ENCODE measurements at regions not wholly inside any gene's neighbourhood (a gene's known extent, or its start where the extent isn't known, plus 50 kb on each side); places are given as distances from the start of the nearest gene placed in this dataset.

DNA sequence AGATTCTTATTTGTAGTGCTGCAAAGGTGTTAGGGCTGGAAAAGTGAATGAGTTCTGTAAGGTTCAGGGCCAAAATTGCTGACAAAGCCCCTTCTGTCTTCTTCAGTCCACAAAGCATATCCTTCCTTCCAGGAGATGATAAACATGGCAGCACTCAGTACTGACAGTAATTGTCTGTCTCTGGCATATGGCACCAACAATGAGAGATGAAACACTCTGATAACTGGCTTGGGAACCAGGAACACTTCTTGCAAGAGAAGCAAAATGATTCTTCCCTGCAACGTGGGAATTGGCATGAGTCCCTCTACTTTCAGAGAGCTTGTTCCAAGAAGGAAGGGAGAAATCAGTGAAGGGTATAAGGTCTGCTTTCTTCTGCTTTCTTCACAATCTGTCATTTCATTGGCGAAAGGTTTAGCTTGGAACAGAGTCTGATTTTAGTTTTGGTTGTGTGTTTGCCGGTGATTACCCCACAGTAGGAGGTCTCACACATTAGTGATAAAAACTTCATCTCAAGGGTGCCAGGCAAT is 963.3 kb downstream of the NLGN4X start:
- no peaks in the 10 kb centered on the region for H3K36me3 ChIP-seq (ENCODE audit: control insufficient read depth in 2 of 2, insufficient read depth in 2 of 2, low read length in 2 of 2)
- H3K9ac ChIP-seq (ENCODE audit: low read length in 2 of 2) = no peak overlapping the region
- no peaks in the 10 kb centered on the region for H3K4me1 ChIP-seq (ENCODE audit: control insufficient read depth, insufficient read depth, low read length)
- no peak overlapping the region for H3K4me3 ChIP-seq (ENCODE audit: low read length in 2 of 2)
- H3K27ac ChIP-seq (ENCODE audit: low read length) = no peak overlapping the region
- peaks cover 0 to 2% of the 10 kb centered on the region in 2 donors for H3K9me3 ChIP-seq (ENCODE audit: control insufficient read depth in 2 of 2, low read length in 2 of 2)
- H3K27me3 ChIP-seq (ENCODE audit: control insufficient read depth in 1 of 2, insufficient read depth in 2 of 2, low read length in 2 of 2) = no peaks in the 10 kb centered on the region

DNA sequence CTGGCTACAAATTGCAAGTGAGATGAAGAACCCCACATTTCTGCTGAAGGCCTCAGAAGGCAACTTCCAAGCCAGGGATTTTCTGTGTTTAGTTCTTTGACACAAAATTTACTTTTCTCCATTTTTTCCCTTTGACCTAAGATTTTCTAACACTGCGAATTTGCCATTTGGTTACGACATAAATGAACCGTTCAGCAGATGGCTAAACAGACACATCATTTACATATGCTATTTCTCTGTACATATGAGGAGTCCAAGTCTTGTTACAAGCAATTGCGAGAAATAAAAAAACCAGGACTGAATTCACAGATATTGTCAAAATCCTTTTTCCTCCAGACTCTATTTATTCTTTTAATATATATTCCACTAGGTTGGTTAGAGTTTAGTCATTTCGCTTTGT is 978.6 kb downstream of the NLGN4X start:
- H3K4me1 ChIP-seq (ENCODE audit: control insufficient read depth, insufficient read depth, low read length) = no peaks in the 10 kb centered on the region
- H3K27me3 ChIP-seq (ENCODE audit: control insufficient read depth in 1 of 2, insufficient read depth in 2 of 2, low read length in 2 of 2) = no peaks in the 10 kb centered on the region
- no peak overlapping the region for H3K9ac ChIP-seq (ENCODE audit: low read length in 2 of 2)
- H3K4me3 ChIP-seq (ENCODE audit: low read length in 2 of 2) = no peak overlapping the region
- H3K27ac ChIP-seq (ENCODE audit: low read length) = no peak overlapping the region
- H3K9me3 ChIP-seq (ENCODE audit: control insufficient read depth in 2 of 2, low read length in 2 of 2) = peaks cover 0 to 2% of the 10 kb centered on the region in 2 donors
- no peaks in the 10 kb centered on the region for H3K36me3 ChIP-seq (ENCODE audit: control insufficient read depth in 2 of 2, insufficient read depth in 2 of 2, low read length in 2 of 2)

DNA sequence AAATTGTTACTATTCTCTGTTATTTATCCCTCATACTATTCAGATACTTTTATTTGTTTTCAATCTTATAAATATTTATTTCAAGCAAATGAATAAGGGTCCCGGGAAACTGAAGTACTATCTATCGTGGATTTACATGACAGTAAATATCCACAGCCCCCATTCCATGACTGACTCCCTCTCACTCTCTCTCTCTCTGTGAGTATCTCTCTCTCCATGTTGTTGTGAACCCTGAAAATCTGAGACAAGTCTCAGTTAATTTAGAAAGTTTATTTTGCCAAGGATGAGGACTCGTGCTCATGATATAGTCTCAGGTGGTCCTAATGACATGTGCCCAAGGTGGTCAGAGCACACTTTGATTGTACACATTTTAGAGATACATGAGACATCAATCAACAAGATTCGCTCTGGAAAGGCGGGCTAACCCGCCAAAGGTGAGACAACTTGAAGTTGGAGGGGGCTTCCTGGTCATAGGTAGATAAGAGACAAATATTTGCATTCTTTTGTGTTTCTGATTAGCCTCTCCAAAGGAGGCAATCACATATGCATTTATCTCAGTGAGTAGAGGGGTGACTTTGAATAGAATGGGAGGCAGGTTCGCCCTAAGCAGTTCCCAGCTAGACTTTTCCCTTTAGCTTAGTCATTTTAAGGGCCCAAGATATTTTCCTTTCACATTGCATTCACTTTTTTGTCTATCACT is 986.4 kb downstream of the NLGN4X start:
- H3K27ac ChIP-seq (ENCODE audit: low read length) = no peak overlapping the region

DNA sequence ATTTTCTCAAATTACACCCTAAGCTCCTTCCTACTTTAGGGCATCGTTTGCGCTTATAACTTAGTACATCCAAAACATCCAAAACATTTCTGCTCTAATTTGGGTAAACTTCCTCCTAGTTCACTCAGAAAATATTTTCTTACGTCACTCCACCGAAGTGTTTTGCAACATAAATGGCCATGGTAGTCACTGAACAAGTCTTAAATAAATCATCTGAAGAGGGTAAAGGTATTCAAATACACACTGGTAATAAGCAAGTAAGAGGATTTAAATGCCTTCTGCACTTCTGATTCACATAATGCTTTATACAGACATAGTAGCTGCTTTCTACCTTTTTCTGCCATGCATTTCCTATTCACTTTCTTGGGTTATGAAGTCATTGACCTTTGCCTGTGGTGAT is 991.9 kb downstream of the NLGN4X start:
- Histone ChIP-seq H3K27ac (ENCODE audit: low read length) (no peak overlapping the region), H3K27me3 (ENCODE audit: control insufficient read depth in 1 of 2, insufficient read depth in 2 of 2, low read length in 2 of 2) (no peaks in the 10 kb centered on the region), H3K36me3 (ENCODE audit: control insufficient read depth in 2 of 2, insufficient read depth in 2 of 2, low read length in 2 of 2) (no peaks in the 10 kb centered on the region), H3K4me3 (ENCODE audit: low read length in 2 of 2) (no peak overlapping the region), H3K9me3 (ENCODE audit: control insufficient read depth in 2 of 2, low read length in 2 of 2) (no peaks in the 10 kb centered on the region), H3K4me1 (ENCODE audit: control insufficient read depth, insufficient read depth, low read length) (no peaks in the 10 kb centered on the region), H3K9ac (ENCODE audit: low read length in 2 of 2) (no peak overlapping the region)

More for the DNA sequence above, 986.4 kb downstream of the NLGN4X start:
- no peaks in the 10 kb centered on the region for H3K27me3 ChIP-seq (ENCODE audit: control insufficient read depth in 1 of 2, insufficient read depth in 2 of 2, low read length in 2 of 2)
- no peak overlapping the region for H3K9ac ChIP-seq (ENCODE audit: low read length in 2 of 2)
- no peaks in the 10 kb centered on the region for H3K9me3 ChIP-seq (ENCODE audit: control insufficient read depth in 2 of 2, low read length in 2 of 2)
- no peak overlapping the region for H3K4me3 ChIP-seq (ENCODE audit: low read length in 2 of 2)
- no peaks in the 10 kb centered on the region for H3K4me1 ChIP-seq (ENCODE audit: control insufficient read depth, insufficient read depth, low read length)
- H3K36me3 ChIP-seq (ENCODE audit: control insufficient read depth in 2 of 2, insufficient read depth in 2 of 2, low read length in 2 of 2) = no peaks in the 10 kb centered on the region

DNA sequence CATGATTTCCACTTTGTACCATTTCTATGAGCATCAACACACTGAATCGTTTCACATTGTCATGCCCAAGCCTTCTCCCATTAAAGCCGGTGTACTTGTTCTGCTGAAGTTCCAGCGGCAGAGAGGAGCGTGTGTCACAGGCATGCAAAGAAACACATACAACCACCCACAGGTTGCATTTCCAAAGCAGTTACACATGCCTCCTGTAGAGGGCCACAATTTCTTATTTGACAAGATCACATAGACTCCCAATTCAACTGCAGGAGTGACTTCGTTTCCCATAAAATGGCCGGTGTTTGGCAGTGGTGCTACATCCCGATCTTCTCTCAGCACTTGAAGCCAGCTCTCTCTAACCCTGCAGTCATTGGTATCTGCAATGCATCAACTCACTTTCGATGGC is 992.6 kb downstream of the NLGN4X start:
- Histone ChIP-seq H3K27ac (ENCODE audit: low read length) (no peak overlapping the region), H3K4me1 (ENCODE audit: control insufficient read depth, insufficient read depth, low read length) (no peaks in the 10 kb centered on the region), H3K4me3 (ENCODE audit: low read length in 2 of 2) (no peak overlapping the region), H3K9ac (ENCODE audit: low read length in 2 of 2) (no peak overlapping the region), H3K36me3 (ENCODE audit: control insufficient read depth in 2 of 2, insufficient read depth in 2 of 2, low read length in 2 of 2) (no peaks in the 10 kb centered on the region), H3K9me3 (ENCODE audit: control insufficient read depth in 2 of 2, low read length in 2 of 2) (no peaks in the 10 kb centered on the region), H3K27me3 (ENCODE audit: control insufficient read depth in 1 of 2, insufficient read depth in 2 of 2, low read length in 2 of 2) (no peaks in the 10 kb centered on the region)

DNA sequence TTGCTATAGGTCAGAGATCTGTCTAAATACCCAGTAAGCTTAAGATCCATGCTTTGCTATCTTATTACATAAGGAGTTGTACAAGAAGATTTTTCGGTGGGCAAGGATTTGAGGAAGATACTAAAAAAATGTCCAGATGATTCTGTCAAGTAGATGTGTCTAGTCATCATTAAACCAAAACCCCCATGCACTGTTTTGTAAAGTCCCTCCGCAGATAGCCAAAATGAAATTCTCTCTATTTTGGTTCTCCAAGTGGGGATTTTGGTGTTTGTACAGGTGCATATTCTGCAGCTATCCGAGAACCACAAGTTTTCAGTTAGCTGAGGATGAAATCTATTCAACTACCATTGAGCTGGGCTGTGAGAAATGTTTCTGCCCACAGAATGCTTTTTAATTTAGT is 994.8 kb downstream of the NLGN4X start:
- Histone ChIP-seq H3K4me1 (ENCODE audit: control insufficient read depth, insufficient read depth, low read length) (no peaks in the 10 kb centered on the region), H3K9ac (ENCODE audit: low read length in 2 of 2) (no peak overlapping the region), H3K27ac (ENCODE audit: low read length) (no peak overlapping the region), H3K27me3 (ENCODE audit: control insufficient read depth in 1 of 2, insufficient read depth in 2 of 2, low read length in 2 of 2) (no peaks in the 10 kb centered on the region), H3K36me3 (ENCODE audit: control insufficient read depth in 2 of 2, insufficient read depth in 2 of 2, low read length in 2 of 2) (no peaks in the 10 kb centered on the region), H3K9me3 (ENCODE audit: control insufficient read depth in 2 of 2, low read length in 2 of 2) (no peaks in the 10 kb centered on the region), H3K4me3 (ENCODE audit: low read length in 2 of 2) (no peak overlapping the region)

DNA sequence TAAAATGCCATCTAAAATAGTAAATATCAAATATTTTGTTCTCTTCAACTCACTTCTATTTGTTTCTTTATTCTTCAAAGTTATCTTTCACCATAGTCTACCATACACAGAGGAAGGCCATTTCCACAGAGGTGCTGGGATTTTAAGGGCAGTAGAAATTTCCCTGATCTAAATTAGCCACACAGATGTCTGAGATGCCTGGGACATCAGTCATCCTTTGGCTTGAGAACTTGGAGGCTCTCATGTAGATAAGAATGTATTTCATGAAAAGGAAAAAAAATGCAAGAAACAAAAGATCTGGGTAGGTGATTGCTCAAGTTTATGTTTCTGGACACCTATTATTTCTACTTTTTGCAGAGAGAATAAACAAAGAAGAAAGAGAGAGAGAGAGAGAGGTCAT is 1008.2 kb downstream of the NLGN4X start:
- H3K27ac ChIP-seq (ENCODE audit: low read length) = no peak overlapping the region
- no peaks in the 10 kb centered on the region for H3K4me1 ChIP-seq (ENCODE audit: control insufficient read depth, insufficient read depth, low read length)
- no peaks in the 10 kb centered on the region for H3K36me3 ChIP-seq (ENCODE audit: control insufficient read depth in 2 of 2, insufficient read depth in 2 of 2, low read length in 2 of 2)
- H3K9me3 ChIP-seq (ENCODE audit: control insufficient read depth in 2 of 2, low read length in 2 of 2) = no peaks in the 10 kb centered on the region
- no peaks in the 10 kb centered on the region for H3K27me3 ChIP-seq (ENCODE audit: control insufficient read depth in 1 of 2, insufficient read depth in 2 of 2, low read length in 2 of 2)
- no peak overlapping the region for H3K9ac ChIP-seq (ENCODE audit: low read length in 2 of 2)
- H3K4me3 ChIP-seq (ENCODE audit: low read length in 2 of 2) = no peak overlapping the region

DNA sequence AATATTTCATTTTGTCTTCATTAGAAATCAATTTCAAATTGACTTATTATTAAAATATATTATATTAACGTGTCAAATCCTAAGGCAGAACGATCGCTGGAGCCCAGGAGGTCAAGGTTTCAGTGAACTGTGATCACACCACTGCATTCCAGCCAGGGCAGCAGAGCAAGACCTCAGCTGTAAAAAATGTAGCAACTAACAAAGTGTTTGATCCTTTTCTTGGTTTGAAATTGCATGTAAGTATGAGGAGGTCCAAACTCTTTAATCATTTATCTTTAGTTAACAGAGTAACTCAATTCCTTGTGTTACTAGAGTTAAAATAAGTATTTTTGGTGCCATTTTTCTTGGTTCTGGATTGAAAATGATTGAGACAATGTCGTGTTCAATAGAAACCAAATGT is 1033.9 kb downstream of the NLGN4X start:
- no peaks in the 10 kb centered on the region for H3K36me3 ChIP-seq (ENCODE audit: control insufficient read depth in 2 of 2, insufficient read depth in 2 of 2, low read length in 2 of 2)
- H3K4me1 ChIP-seq (ENCODE audit: control insufficient read depth, insufficient read depth, low read length) = no peaks in the 10 kb centered on the region
- no peaks in the 10 kb centered on the region for H3K9me3 ChIP-seq (ENCODE audit: control insufficient read depth in 2 of 2, low read length in 2 of 2)
- H3K9ac ChIP-seq (ENCODE audit: low read length in 2 of 2) = no peak overlapping the region
- no peak overlapping the region for H3K4me3 ChIP-seq (ENCODE audit: low read length in 2 of 2)
- no peak overlapping the region for H3K27ac ChIP-seq (ENCODE audit: low read length)
- H3K27me3 ChIP-seq (ENCODE audit: control insufficient read depth in 1 of 2, insufficient read depth in 2 of 2, low read length in 2 of 2) = no peaks in the 10 kb centered on the region

DNA sequence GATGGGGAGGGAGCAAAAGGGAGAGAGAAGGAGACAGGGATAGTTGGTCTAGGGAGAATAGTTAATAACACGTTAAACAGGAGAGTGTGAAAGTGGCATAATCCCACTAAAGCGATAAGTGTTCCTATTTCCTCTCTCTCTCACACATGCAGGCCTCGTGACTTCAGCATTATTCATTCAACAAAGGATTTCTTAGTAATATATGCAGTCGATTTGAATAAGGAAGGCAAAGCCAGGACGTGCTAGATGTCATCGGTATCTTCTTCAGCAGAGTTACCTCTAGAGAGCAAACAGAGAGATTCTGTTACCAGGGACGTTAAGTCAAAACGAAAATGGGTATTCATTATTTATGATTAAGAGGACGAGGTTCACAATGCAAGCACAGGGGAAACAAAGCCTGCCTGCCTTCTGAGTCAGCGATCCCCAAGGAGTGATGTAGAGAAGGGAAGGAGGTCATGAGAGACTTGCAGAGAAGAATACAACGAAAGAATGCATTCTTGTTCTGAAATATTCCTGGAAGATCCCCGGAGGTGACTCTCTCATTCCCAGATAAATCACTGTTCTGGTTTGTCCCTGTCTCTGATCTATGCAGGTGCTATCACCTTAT is 1048.4 kb downstream of the NLGN4X start:
- Histone ChIP-seq H3K36me3 (ENCODE audit: control insufficient read depth in 2 of 2, insufficient read depth in 2 of 2, low read length in 2 of 2) (no peaks in the 10 kb centered on the region), H3K9me3 (ENCODE audit: control insufficient read depth in 2 of 2, low read length in 2 of 2) (no peaks in the 10 kb centered on the region), H3K4me3 (ENCODE audit: low read length in 2 of 2) (no peak overlapping the region), H3K27me3 (ENCODE audit: control insufficient read depth in 1 of 2, insufficient read depth in 2 of 2, low read length in 2 of 2) (no peaks in the 10 kb centered on the region), H3K27ac (ENCODE audit: low read length) (no peak overlapping the region), H3K4me1 (ENCODE audit: control insufficient read depth, insufficient read depth, low read length) (no peaks in the 10 kb centered on the region), H3K9ac (ENCODE audit: low read length in 2 of 2) (no peak overlapping the region)

DNA sequence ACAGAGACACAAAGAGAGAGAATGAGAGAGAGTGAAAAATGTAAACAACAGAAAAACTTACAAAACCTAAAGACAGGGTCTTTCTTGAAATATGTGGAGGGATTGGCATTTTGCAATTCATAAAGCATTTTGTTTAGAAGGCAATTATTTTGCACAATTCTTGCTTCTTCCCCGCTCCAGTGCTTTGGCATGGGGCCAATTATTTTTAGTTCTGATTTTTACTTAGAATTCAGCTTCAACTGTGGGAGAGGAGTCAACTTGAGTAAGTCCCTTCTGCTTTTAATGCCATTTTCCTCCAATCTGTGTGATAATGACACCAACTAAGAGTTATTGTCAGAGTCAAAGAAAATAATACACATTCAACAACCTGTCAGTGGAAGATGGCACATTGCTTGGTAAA is 1051.9 kb downstream of the NLGN4X start:
- Histone ChIP-seq H3K9ac (ENCODE audit: low read length in 2 of 2) (no peak overlapping the region), H3K27me3 (ENCODE audit: control insufficient read depth in 1 of 2, insufficient read depth in 2 of 2, low read length in 2 of 2) (no peaks in the 10 kb centered on the region), H3K27ac (ENCODE audit: low read length) (no peak overlapping the region), H3K36me3 (ENCODE audit: control insufficient read depth in 2 of 2, insufficient read depth in 2 of 2, low read length in 2 of 2) (no peaks in the 10 kb centered on the region), H3K9me3 (ENCODE audit: control insufficient read depth in 2 of 2, low read length in 2 of 2) (no peaks in the 10 kb centered on the region), H3K4me3 (ENCODE audit: low read length in 2 of 2) (no peak overlapping the region), H3K4me1 (ENCODE audit: control insufficient read depth, insufficient read depth, low read length) (no peaks in the 10 kb centered on the region)

DNA sequence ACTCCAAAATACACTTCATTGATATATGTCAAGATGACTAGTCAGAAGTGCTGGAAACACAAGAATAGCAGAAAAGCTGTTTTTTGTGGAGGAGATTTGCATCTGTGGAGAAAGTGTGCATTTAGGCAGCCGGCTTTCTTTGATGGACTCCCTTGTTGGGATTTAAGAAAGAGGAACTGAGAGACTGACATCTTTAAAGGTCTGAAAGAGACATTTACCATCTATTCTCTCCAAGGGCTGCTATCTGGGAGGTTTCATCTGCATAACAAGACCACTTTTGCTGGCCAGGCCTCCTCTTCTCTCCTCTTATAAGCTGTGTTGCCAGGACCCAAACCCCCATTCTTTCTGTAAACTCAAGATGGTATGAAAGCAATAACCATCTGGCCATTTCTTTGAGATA is 1065.0 kb downstream of the NLGN4X start:
- Histone ChIP-seq H3K36me3 (ENCODE audit: control insufficient read depth in 2 of 2, insufficient read depth in 2 of 2, low read length in 2 of 2) (no peaks in the 10 kb centered on the region), H3K4me1 (ENCODE audit: control insufficient read depth, insufficient read depth, low read length) (no peaks in the 10 kb centered on the region), H3K27me3 (ENCODE audit: control insufficient read depth in 1 of 2, insufficient read depth in 2 of 2, low read length in 2 of 2) (no peaks in the 10 kb centered on the region), H3K4me3 (ENCODE audit: low read length in 2 of 2) (no peak overlapping the region), H3K9ac (ENCODE audit: low read length in 2 of 2) (no peak overlapping the region), H3K9me3 (ENCODE audit: control insufficient read depth in 2 of 2, low read length in 2 of 2) (no peaks in the 10 kb centered on the region), H3K27ac (ENCODE audit: low read length) (no peak overlapping the region)

Measured in stomach smooth muscle (tissue), 2 donors.